Adrenal gland (tissue), 5 donors: ENCODE measurements at regions not wholly inside any gene's neighbourhood (a gene's known extent, or its start where the extent isn't known, plus 50 kb on each side); places are given as distances from the start of the nearest gene placed in this dataset.

Experiments used
- CTCF ChIP-seq, 6 experiments: fragments of 450-650 bp in 4 of 6; fragments of 200-600 bp in 2 of 6; sonication (generic) in 1 of 6; IDR thresholded peaks; 1 replicate in 5 of 6; 2 replicates in 1 of 6; pipeline versions ENCODE4 v1.5.1 to v1.8.0; 2016 to 2021; ENCODE audit warnings: antibody characterized with exemption in 6 of 6, mild to moderate bottlenecking in 2 of 6, moderate library complexity in 1 of 6
- POLR2A ChIP-seq, 2 donors: fragments of 450-650 bp; IDR thresholded peaks; one replicate each; pipeline ENCODE4 v1.6.1; 2017; ENCODE audit warnings: antibody characterized with exemption in 2 of 2, mild to moderate bottlenecking in 2 of 2, moderate library complexity in 1 of 2
- donor health status: DM: no; HTN: no; CAD: no.

DNA sequence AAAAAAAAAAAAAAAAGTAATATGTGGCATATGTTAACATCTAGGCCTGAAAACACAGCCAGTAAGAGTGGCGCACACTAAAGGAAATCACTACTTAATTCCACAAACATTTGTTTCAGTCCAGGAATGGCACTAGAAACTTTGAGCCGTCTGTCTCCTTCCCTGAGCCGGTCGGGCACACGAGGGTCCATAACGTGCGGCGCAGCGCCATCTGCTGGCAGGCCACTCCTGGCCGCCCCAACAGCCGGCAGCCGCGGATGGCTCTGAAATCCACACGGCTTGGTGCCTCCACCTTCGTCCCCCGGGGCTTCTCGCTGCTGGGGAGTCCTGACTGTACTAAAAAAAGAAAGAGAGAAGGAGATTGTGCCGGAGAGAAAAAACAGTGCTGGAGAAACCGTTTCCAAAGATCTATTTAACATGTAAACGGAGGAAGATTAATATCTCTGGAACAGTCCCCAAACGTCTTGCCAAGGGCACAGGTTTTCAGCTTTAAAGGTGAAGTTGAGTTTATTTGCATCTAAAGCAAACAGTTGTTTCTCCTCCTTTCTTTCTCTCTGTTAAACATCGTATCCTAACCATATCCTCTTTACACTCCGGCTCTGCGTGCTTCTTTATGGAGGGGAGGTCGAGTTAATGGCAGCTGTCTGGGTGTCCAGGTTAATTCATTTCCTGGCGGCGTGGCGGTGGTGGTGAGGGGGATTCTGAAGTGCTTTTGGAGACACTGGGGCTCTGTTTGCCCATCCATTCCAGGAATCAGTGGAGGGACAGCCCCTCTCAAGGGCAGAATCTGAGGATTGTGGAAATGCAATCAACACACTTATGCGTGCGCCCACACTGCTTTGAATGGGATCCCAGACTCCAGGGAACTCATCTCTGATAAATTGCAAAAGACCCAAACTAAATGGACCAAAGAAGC lies 611.3 kb upstream of the SALL1 start:
- TF ChIP-seq CTCF (IDR thresholded peaks at IDR 0.05) (peak; percentile 57 to 91 (median 81)), POLR2A (IDR thresholded peaks at IDR 0.05) (no peak)
